H9 (cell line): ENCODE measurements at regions not wholly inside any gene's neighbourhood (a gene's known extent, or its start where the extent isn't known, plus 50 kb on each side); places are given as distances from the start of the nearest gene placed in this dataset.

Source experiments
- DNase-seq: peaks from one replicate; pipeline ENCODE4 v3.0.0-alpha.2; 2017
- H2AFZ ChIP-seq: one replicate; pipeline ENCODE4 v1.6.1; 2013; ENCODE audit warnings: mild to moderate bottlenecking, low read length, control low read depth, moderate library complexity
- H2AK5ac ChIP-seq: 2 replicates; pipeline ENCODE4 v1.6.1; 2013; ENCODE audit warnings: low read length, control low read depth, mixed read lengths; ENCODE audit not compliant: insufficient read length
- H2BK120ac ChIP-seq: one replicate; pipeline ENCODE4 v1.6.1; 2013; ENCODE audit warnings: low read depth, mild to moderate bottlenecking, low read length, control low read depth, inconsistent platforms; ENCODE audit not compliant: poor library complexity, severe bottlenecking
- H2BK12ac ChIP-seq: 2 replicates; pipeline ENCODE4 v1.6.1; 2013; ENCODE audit warnings: low read length, control low read depth, mixed read lengths, low read depth; ENCODE audit not compliant: insufficient read length
- H2BK15ac ChIP-seq: 2 replicates; pipeline ENCODE4 v1.6.1; 2013; ENCODE audit warnings: low read depth, low read length, control low read depth
- H2BK20ac ChIP-seq: one replicate; pipeline ENCODE4 v1.6.1; 2013; ENCODE audit warnings: low read depth, mild to moderate bottlenecking, low read length, control low read depth, inconsistent platforms; ENCODE audit not compliant: poor library complexity, severe bottlenecking
- H2BK5ac ChIP-seq: 2 replicates; pipeline ENCODE4 v1.6.1; 2013; ENCODE audit warnings: low read length, control low read depth, mixed read lengths; ENCODE audit not compliant: insufficient read length
- H3K14ac ChIP-seq: 2 replicates; pipeline ENCODE4 v1.6.1; 2013; ENCODE audit warnings: low read length, control low read depth; ENCODE audit not compliant: insufficient read depth
- H3K18ac ChIP-seq: 2 replicates; pipeline ENCODE4 v1.6.1; 2013; ENCODE audit warnings: low read depth, mild to moderate bottlenecking, mixed read lengths, low read length, control low read depth; ENCODE audit not compliant: insufficient read length
- H3K23ac ChIP-seq: 2 replicates; pipeline ENCODE4 v1.6.1; 2013; ENCODE audit warnings: low read length, control low read depth, mixed read lengths, low read depth; ENCODE audit not compliant: insufficient read length
- H3K23me2 ChIP-seq: 2 replicates; pipeline ENCODE4 v1.6.1; 2013; ENCODE audit warnings: low read depth, mild to moderate bottlenecking, mixed read lengths, low read length, control low read depth; ENCODE audit not compliant: insufficient read length, poor library complexity, severe bottlenecking
- H3K27ac ChIP-seq: 2 replicates; pipeline ENCODE4 v1.5.1; 2013; ENCODE audit warnings: low read length, control low read depth, mixed read lengths, low read depth; ENCODE audit not compliant: insufficient read length
- H3K27me3 ChIP-seq: 2 replicates; pipeline ENCODE4 v1.6.1; 2013; ENCODE audit warnings: low read length, control low read depth, inconsistent platforms; ENCODE audit not compliant: insufficient read depth
- H3K4ac ChIP-seq: 2 replicates; pipeline ENCODE4 v1.6.1; 2013; ENCODE audit warnings: low read depth, mild to moderate bottlenecking, control low read depth, inconsistent platforms, low read length, moderate library complexity
- H3K4me1 ChIP-seq: 2 replicates; pipeline ENCODE4 v1.6.1; 2013; ENCODE audit warnings: low read length, control low read depth, inconsistent platforms; ENCODE audit not compliant: insufficient read depth
- H3K4me2 ChIP-seq: 2 replicates; pipeline ENCODE4 v1.6.1; 2013; ENCODE audit warnings: low read length, control low read depth, mixed read lengths; ENCODE audit not compliant: insufficient read length, insufficient read depth
- H3K56ac ChIP-seq: 2 replicates; pipeline ENCODE4 v1.6.1; 2013; ENCODE audit warnings: low read depth, mild to moderate bottlenecking, mixed read lengths, low read length, control low read depth; ENCODE audit not compliant: insufficient read length
- H3K79me1 ChIP-seq: 2 replicates; pipeline ENCODE4 v1.6.1; 2013; ENCODE audit warnings: low read depth, mild to moderate bottlenecking, moderate library complexity, low read length, control low read depth, inconsistent platforms; ENCODE audit not compliant: insufficient read depth, poor library complexity, severe bottlenecking
- H3K79me2 ChIP-seq: 2 replicates; pipeline ENCODE4 v1.6.1; 2013; ENCODE audit warnings: low read length, control low read depth, inconsistent platforms; ENCODE audit not compliant: insufficient read depth
- H3K9ac ChIP-seq: 2 replicates; pipeline ENCODE4 v1.6.1; 2013; ENCODE audit warnings: low read length, control low read depth, mixed read lengths; ENCODE audit not compliant: insufficient read length; ENCODE audit errors: extremely low read depth
- H3K9me3 ChIP-seq: one replicate; pipeline ENCODE4 v1.6.1; 2013; ENCODE audit warnings: low read depth, low read length, inconsistent platforms; ENCODE audit not compliant: control insufficient read depth
- H3T11ph ChIP-seq: one replicate; pipeline ENCODE4 v1.6.1; 2013; ENCODE audit warnings: mild to moderate bottlenecking, low read length, control low read depth, inconsistent platforms
- H4K20me1 ChIP-seq: one replicate; pipeline ENCODE4 v1.6.1; 2013; ENCODE audit not compliant: control insufficient read depth, insufficient read length, insufficient read depth
- H4K5ac ChIP-seq: 2 replicates; pipeline ENCODE4 v1.6.1; 2013; ENCODE audit warnings: low read depth, mild to moderate bottlenecking, mixed read lengths, low read length, control low read depth; ENCODE audit not compliant: insufficient read length
- H4K8ac ChIP-seq: replicated peaks from 2 replicates; pipeline ENCODE4 v1.6.1; 2013; ENCODE audit warnings: low read length, control low read depth, mixed read lengths, low read depth; ENCODE audit not compliant: insufficient read length
- H4K91ac ChIP-seq: 2 replicates; pipeline ENCODE4 v1.6.1; 2013; ENCODE audit warnings: low read depth, mild to moderate bottlenecking, moderate library complexity, mixed read lengths, low read length, control low read depth; ENCODE audit not compliant: insufficient read length
- H3K27ac Mint-ChIP-seq, 3 experiments: 2 replicates in 2 of 3; 3 replicates in 1 of 3; pipeline ENCODE4 v1.8.0; 2020 to 2021; ENCODE audit warnings: mixed read lengths in 3 of 3, mild to moderate bottlenecking in 1 of 3, moderate library complexity in 1 of 3
- H3K27me3 Mint-ChIP-seq: 2 replicates; pipeline ENCODE4 v1.8.0; 2021; ENCODE audit warnings: low read depth, mild to moderate bottlenecking, moderate library complexity, mixed read lengths
- H3K36me3 Mint-ChIP-seq, 3 experiments: 2 replicates in 2 of 3; 3 replicates in 1 of 3; pipeline ENCODE4 v1.8.0; 2020 to 2021; ENCODE audit warnings: low read depth in 3 of 3, mixed read lengths in 3 of 3; ENCODE audit not compliant: insufficient read depth in 1 of 3
- H3K4me1 Mint-ChIP-seq, 2 experiments: 2 replicates each; pipeline ENCODE4 v1.8.0; 2020; ENCODE audit warnings: mixed read lengths in 2 of 2
- H3K4me3 Mint-ChIP-seq, 2 experiments: 2 replicates in 1 of 2; 3 replicates in 1 of 2; pipeline ENCODE4 v1.8.0; 2020 to 2021; ENCODE audit warnings: mild to moderate bottlenecking in 2 of 2, mixed read lengths in 2 of 2, moderate library complexity in 1 of 2
- H3K9me3 Mint-ChIP-seq, 2 experiments: 2 replicates in 1 of 2; 3 replicates in 1 of 2; pipeline ENCODE4 v1.8.0; 2020; ENCODE audit warnings: mild to moderate bottlenecking in 2 of 2, mixed read lengths in 2 of 2, moderate library complexity in 1 of 2
- CTCF ChIP-seq: fragments of 200-600 bp; sonication (generic); conservative IDR thresholded peaks from 3 replicates; pipeline ENCODE4 v1.8.0; 2021; ENCODE audit warnings: antibody characterized with exemption, mild to moderate bottlenecking
- WGBS: extraction: QIAGEN DNeasy Blood & Tissue Kit; methylation state at CpG from one replicate; pipeline ENCODE4 v1.1.7; 2013; ENCODE audit warnings: missing lambda C conversion rate, low lambda C conversion rate, mixed read lengths; ENCODE audit not compliant: insufficient read length; ENCODE audit errors: extremely low coverage; 5-methylcytosine and 5-hydroxymethylcytosine counted together

DNA sequence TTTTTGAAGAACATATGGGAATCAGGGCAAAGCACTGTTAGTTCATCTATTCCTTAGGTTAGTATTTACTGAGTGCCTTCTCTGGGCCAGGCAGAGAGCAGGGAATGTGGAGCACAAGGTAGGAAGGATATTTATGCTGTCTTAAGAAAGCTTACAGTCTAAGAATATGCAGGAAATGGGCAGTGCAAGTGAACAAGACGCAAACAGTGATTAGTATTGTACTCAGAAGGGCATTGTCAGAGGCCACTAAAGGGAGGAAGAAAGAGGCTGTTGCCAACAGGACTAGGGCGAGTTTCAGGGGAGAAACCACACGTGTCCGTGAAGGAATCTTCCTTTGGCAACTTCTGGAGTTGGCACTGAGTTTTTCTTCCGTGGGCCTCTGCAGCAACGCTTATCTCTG, 552.8 kb upstream of the COBL start:
- Histone ChIP-seq H3K4me2 (no peak overlapping the region), H2BK15ac (no peak overlapping the region), H4K20me1 (no peaks in the 10 kb centered on the region), H3K23me2 (no peaks in the 10 kb centered on the region), H2BK20ac (no peak overlapping the region), H4K8ac (no peak overlapping the region), H3K23ac (no peak overlapping the region), H3K27me3 (no peaks in the 10 kb centered on the region), H3K79me2 (no peaks in the 10 kb centered on the region), H2BK12ac (no peak overlapping the region), H2BK5ac (no peak overlapping the region), H4K5ac (no peak overlapping the region), H3K9ac (no peak overlapping the region), H2AK5ac (no peak overlapping the region), H2AFZ (no peak overlapping the region), H2BK120ac (no peak overlapping the region), H3K18ac (no peak overlapping the region), H3K9me3 (no peaks in the 10 kb centered on the region), H3K14ac (no peak overlapping the region), H3K56ac (no peak overlapping the region), H3T11ph (no peak overlapping the region), H3K79me1 (no peaks in the 10 kb centered on the region), H3K4ac (no peak overlapping the region), H4K91ac (no peak overlapping the region), H3K27ac (no peak overlapping the region), H3K4me1 (no peaks in the 10 kb centered on the region; the same call in 1 of the 2 replicates)
- Mint-ChIP-seq H3K36me3 (peaks cover 0 to 7% (median 6%) of the 10 kb centered on the region in 3 experiments; a peak in 5 of 7 replicates), H3K4me3 (no peak overlapping the region; a peak in 1 of 5 replicates), H3K27ac (no peak overlapping the region; a peak in 1 of 7 replicates), H3K4me1 (peaks cover 0 to 8% of the 10 kb centered on the region in 2 experiments; a peak in 1 of 4 replicates), H3K27me3 (no peaks in the 10 kb centered on the region), H3K9me3 (peaks cover 10 to 12% of the 10 kb centered on the region in 2 experiments; a peak in 4 of 5 replicates)
- TF ChIP-seq CTCF = no peak
- no CpG with 5 or more reads among the region's 6 CpGs for WGBS
- no peak for DNase-seq
